H1 (cell line): ENCODE measurements at regions not wholly inside any gene's neighbourhood (a gene's known extent, or its start where the extent isn't known, plus 50 kb on each side); places are given as distances from the start of the nearest gene placed in this dataset.

Experiments used
- ATF3 ChIP-seq: IDR thresholded peaks from 2 replicates; pipeline ENCODE4 v1.6.1; 2011; ENCODE audit warnings: low read depth, mild to moderate bottlenecking, low read length; ENCODE audit not compliant: insufficient read depth
- CBX8 ChIP-seq: fragments of 300-800, 300-1000 bp; sonication (generic); IDR thresholded peaks from 2 replicates; pipeline ENCODE4 v1.7.1; 2016; ENCODE audit warnings: low read depth, low read length, borderline replicate concordance
- CTCF ChIP-seq, 3 experiments: IDR thresholded peaks; 1 replicate in 2 of 3; 2 replicates in 1 of 3; pipeline versions ENCODE4 v1.5.1 to v1.6.1; 2011; ENCODE audit warnings: low read length in 3 of 3, mild to moderate bottlenecking in 3 of 3, inconsistent platforms in 2 of 3, low read depth in 1 of 3, moderate library complexity in 1 of 3; ENCODE audit not compliant: insufficient read depth in 1 of 3; ENCODE audit errors: control extremely low read depth in 1 of 3
- EGR1 ChIP-seq: IDR thresholded peaks from 2 replicates; pipeline ENCODE4 v1.6.1; 2011; ENCODE audit warnings: low read depth, low read length, borderline replicate concordance
- FOSL1 ChIP-seq: IDR thresholded peaks from 2 replicates; pipeline ENCODE4 v1.6.1; 2011; ENCODE audit warnings: mild to moderate bottlenecking, low read depth, low read length, moderate library complexity; ENCODE audit not compliant: insufficient read depth
- JUND ChIP-seq: IDR thresholded peaks from 2 replicates; pipeline ENCODE4 v1.6.1; 2011; ENCODE audit warnings: mild to moderate bottlenecking, improper control_type of control experiment, low read length
- MAX ChIP-seq: IDR thresholded peaks from 2 replicates; pipeline ENCODE4 v1.6.1; 2012; ENCODE audit warnings: inconsistent platforms
- POLR2A ChIP-seq, 2 experiments: IDR thresholded peaks; 1 replicate in 1 of 2; 2 replicates in 1 of 2; pipeline ENCODE4 v1.6.1; 2011; ENCODE audit warnings: low read depth in 2 of 2, low read length in 2 of 2, mild to moderate bottlenecking in 2 of 2; ENCODE audit errors: control extremely low read depth in 1 of 2
- POLR2AphosphoS5 ChIP-seq: IDR thresholded peaks from 2 replicates; pipeline ENCODE4 v1.6.1; 2011; ENCODE audit warnings: low read depth, low read length
- RAD21 ChIP-seq, 2 experiments: IDR thresholded peaks in 1 of 2; conservative IDR thresholded peaks in 1 of 2; 2 replicates each; pipeline ENCODE4 v1.6.1; 2011; ENCODE audit warnings: low read depth in 2 of 2, low read length in 2 of 2, improper control_type of control experiment in 1 of 2, inconsistent platforms in 1 of 2, mild to moderate bottlenecking in 1 of 2, moderate library complexity in 1 of 2
- SIRT6 ChIP-seq: IDR thresholded peaks from one replicate; pipeline ENCODE4 v1.7.1; 2012; ENCODE audit warnings: low read length, inconsistent platforms
- TAF1 ChIP-seq: IDR thresholded peaks from 2 replicates; pipeline ENCODE4 v1.6.1; 2011; ENCODE audit warnings: mild to moderate bottlenecking, low read depth, low read length
- USF2 ChIP-seq: IDR thresholded peaks from 2 replicates; pipeline ENCODE4 v1.6.1; 2011; ENCODE audit warnings: low read length, improper control_type of control experiment

GRCh38 chr7:109694149-109695071 lies 1124.7 kb downstream of the DNAJB9 start:
- TF ChIP-seq ATF3 (no peak), JUND (no peak), FOSL1 (no peak), MAX (no peak), CTCF (IDR thresholded peaks at IDR 0.05; ENCODE audit: control extremely low read depth in 1 of 3, insufficient read depth in 1 of 3, low read depth in 1 of 3, low read length in 3 of 3) (no peak), RAD21 (IDR thresholded peaks at IDR 0.05 in 1 of 2, conservative IDR thresholded peaks at IDR 0.05 in 1 of 2; ENCODE audit: low read depth in 2 of 2, low read length in 2 of 2) (no peak), EGR1 (no peak), POLR2AphosphoS5 (no peak), SIRT6 (no peak), USF2 (no peak), TAF1 (no peak), POLR2A (IDR thresholded peaks at IDR 0.05; ENCODE audit: control extremely low read depth in 1 of 2, low read depth in 2 of 2, low read length in 2 of 2) (no peak), CBX8 (no peak)
